ENCODE measurements at regions not wholly inside any gene's neighbourhood (a gene's known extent, or its start where the extent isn't known, plus 50 kb on each side); places are given as distances from the start of the nearest gene placed in this dataset.

- Histone ChIP-seq H3K4me1 (ENCODE audit: insufficient read depth) (peaks cover 26% of the 10 kb centered on the region), H3K27ac (ENCODE audit: low read depth) (no peak overlapping the region), H3K9me2 (ENCODE audit: insufficient read depth) (peaks cover 5% of the 10 kb centered on the region; the same call in 1 of the 2 replicates), H3K4me3 (no peak overlapping the region), H2AFZ (no peak overlapping the region; the same call in 1 of the 2 replicates), H4K20me1 (replicated peaks; ENCODE audit: insufficient read depth) (no peaks in the 10 kb centered on the region), H3F3A (replicated peaks; ENCODE audit: low read depth) (no peaks in the 10 kb centered on the region), H3K27me3 (ENCODE audit: insufficient read depth) (no peaks in the 10 kb centered on the region), H3K4me2 (peak overlapping the region; percentile 60), H3K79me2 (replicated peaks; ENCODE audit: insufficient read depth) (no peaks in the 10 kb centered on the region), H3K36me3 (ENCODE audit: insufficient read depth) (no peaks in the 10 kb centered on the region)
- Mint-ChIP-seq H3K9me3 (peaks cover 4% of the 10 kb centered on the region; the same call in 1 of the 3 replicates), H3K4me1 (peaks cover 30% of the 10 kb centered on the region), H3K27me3 (ENCODE audit: insufficient read depth, low read depth, poor library complexity) (no peaks in the 10 kb centered on the region), H3K4me3 (no peak overlapping the region), H3K36me3 (ENCODE audit: low read depth) (peaks cover 15% of the 10 kb centered on the region; the same call in 2 of the 3 replicates), H3K27ac (no peak overlapping the region)
- DNase-seq (ENCODE audit: low spot score) (peak; percentile 3), ATAC-seq (peak; percentile 58; the same call in 2 of the 3 replicates)
- TF ChIP-seq ZNF331 (CRISPR knock-in tag; IDR thresholded peaks at IDR 0.05; ENCODE audit: low read depth), result no peak
Measured at GRCh38 chr10:57165671-57166070, 804.6 kb upstream of the ZWINT start.

- Mint-ChIP-seq H3K9me3 (peaks cover 4% of the 10 kb centered on the region; the same call in 1 of the 3 replicates), H3K4me3 (no peak overlapping the region), H3K27me3 (ENCODE audit: insufficient read depth, low read depth, poor library complexity) (no peaks in the 10 kb centered on the region), H3K27ac (no peak overlapping the region), H3K4me1 (peaks cover 15% of the 10 kb centered on the region), H3K36me3 (ENCODE audit: low read depth) (peaks cover 14% of the 10 kb centered on the region; the same call in 2 of the 3 replicates)
- peaks cover 12% of the 10 kb centered on the region for H3K4me1 ChIP-seq (ENCODE audit: insufficient read depth)
- H3K4me3 ChIP-seq, result no peak overlapping the region
- no peaks in the 10 kb centered on the region for H3K27me3 ChIP-seq (ENCODE audit: insufficient read depth)
- no peak overlapping the region for H3K4me2 ChIP-seq
- H4K20me1 ChIP-seq (replicated peaks; ENCODE audit: insufficient read depth), result no peaks in the 10 kb centered on the region
- no peak overlapping the region for H3K27ac ChIP-seq (ENCODE audit: low read depth)
- H3K36me3 ChIP-seq (ENCODE audit: insufficient read depth), result no peaks in the 10 kb centered on the region
- H3K9me2 ChIP-seq (ENCODE audit: insufficient read depth), result peaks cover 5% of the 10 kb centered on the region; the same call in 1 of the 2 replicates
- no peaks in the 10 kb centered on the region for H3F3A ChIP-seq (replicated peaks; ENCODE audit: low read depth)
- DNase-seq (ENCODE audit: low spot score) (no peak), ATAC-seq (no peak)
- no peaks in the 10 kb centered on the region for H3K79me2 ChIP-seq (replicated peaks; ENCODE audit: insufficient read depth)
- H2AFZ ChIP-seq, result no peak overlapping the region
- TF ChIP-seq CTCF (conservative IDR thresholded peaks at IDR 0.05; ENCODE audit: low read depth in 2 of 2), result no peak
- TF ChIP-seq ETS1 (IDR thresholded peaks at IDR 0.05), result no peak
- no peak for TF ChIP-seq POLR2AphosphoS5 (IDR thresholded peaks at IDR 0.05; ENCODE audit: low read depth)
- TF ChIP-seq EZH2phosphoT487 (IDR thresholded peaks at IDR 0.05; ENCODE audit: unreplicated experiment), result no peak
- no peak for TF ChIP-seq ZNF462 (CRISPR knock-in tag; IDR thresholded peaks at IDR 0.05)
- TF ChIP-seq EZH2 (IDR thresholded peaks at IDR 0.05; ENCODE audit: low read depth, unreplicated experiment), result no peak
- TF ChIP-seq ZNF114 (CRISPR knock-in tag; IDR thresholded peaks at IDR 0.05), result no peak
- no peak for TF ChIP-seq JUNB (IDR thresholded peaks at IDR 0.05; ENCODE audit: unreplicated experiment)
- no peak for TF ChIP-seq ZNF331 (CRISPR knock-in tag; IDR thresholded peaks at IDR 0.05; ENCODE audit: low read depth)
- TF ChIP-seq NANOG (IDR thresholded peaks at IDR 0.05; ENCODE audit: borderline replicate concordance), result no peak
Measured at GRCh38 chr10:57162231-57162630, 801.2 kb upstream of the ZWINT start.
